ENCODE measurements at regions not wholly inside any gene's neighbourhood (a gene's known extent, or its start where the extent isn't known, plus 50 kb on each side); places are given as distances from the start of the nearest gene placed in this dataset.
"Not testable (repeated sequence)": the region's sequence is repeated elsewhere in the genome, so short reads cannot be mapped to it uniquely, and the experiment has no call there.

DNA sequence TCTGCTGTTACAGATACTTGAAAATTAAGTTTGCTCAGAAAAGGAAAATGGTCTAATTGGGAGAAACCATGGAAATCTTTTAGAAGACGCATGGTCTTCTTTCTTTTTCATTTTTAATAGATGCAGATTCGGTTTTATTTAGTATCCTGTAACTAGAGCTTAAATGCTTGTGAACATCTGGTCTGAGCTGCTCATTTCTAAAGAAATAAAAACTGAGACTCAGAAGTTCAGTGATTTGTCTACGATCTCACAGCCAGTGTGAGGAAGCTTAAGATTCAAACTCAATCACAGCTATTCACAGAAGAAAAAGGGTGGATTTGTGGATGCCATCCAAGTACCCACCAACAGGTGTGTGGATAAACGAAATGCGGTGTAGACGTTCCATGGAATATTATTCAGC is 80.0 kb upstream of the TIAM1 start:
- H3K9me3 ChIP-seq: no peaks in the 10 kb centered on the region
- no peaks in the 10 kb centered on the region for H3K27me3 ChIP-seq
- no peak overlapping the region for H3K4me3 ChIP-seq
- no peaks in the 10 kb centered on the region for H3K4me1 ChIP-seq
- TF ChIP-seq, protein P1, sequence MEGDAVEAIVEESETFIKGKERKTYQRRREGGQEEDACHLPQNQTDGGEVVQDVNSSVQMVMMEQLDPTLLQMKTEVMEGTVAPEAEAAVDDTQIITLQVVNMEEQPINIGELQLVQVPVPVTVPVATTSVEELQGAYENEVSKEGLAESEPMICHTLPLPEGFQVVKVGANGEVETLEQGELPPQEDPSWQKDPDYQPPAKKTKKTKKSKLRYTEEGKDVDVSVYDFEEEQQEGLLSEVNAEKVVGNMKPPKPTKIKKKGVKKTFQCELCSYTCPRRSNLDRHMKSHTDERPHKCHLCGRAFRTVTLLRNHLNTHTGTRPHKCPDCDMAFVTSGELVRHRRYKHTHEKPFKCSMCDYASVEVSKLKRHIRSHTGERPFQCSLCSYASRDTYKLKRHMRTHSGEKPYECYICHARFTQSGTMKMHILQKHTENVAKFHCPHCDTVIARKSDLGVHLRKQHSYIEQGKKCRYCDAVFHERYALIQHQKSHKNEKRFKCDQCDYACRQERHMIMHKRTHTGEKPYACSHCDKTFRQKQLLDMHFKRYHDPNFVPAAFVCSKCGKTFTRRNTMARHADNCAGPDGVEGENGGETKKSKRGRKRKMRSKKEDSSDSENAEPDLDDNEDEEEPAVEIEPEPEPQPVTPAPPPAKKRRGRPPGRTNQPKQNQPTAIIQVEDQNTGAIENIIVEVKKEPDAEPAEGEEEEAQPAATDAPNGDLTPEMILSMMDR (IDR thresholded peaks at IDR 0.05): no peak
- no peak for TF ChIP-seq POLR2AphosphoS5 (IDR thresholded peaks at IDR 0.05; ENCODE audit: insufficient read depth in 1 of 2, low read depth in 1 of 2)
- TF ChIP-seq POLR2A (IDR thresholded peaks at IDR 0.05): no peak
- H3K27ac ChIP-seq: no peak overlapping the region
- intact Hi-C loops (cut with DNase I): no loop called here
- no peaks in the 10 kb centered on the region for H3K36me3 ChIP-seq
- no peak for DNase-seq (ENCODE audit: extremely low spot score in 2 of 2)

DNA sequence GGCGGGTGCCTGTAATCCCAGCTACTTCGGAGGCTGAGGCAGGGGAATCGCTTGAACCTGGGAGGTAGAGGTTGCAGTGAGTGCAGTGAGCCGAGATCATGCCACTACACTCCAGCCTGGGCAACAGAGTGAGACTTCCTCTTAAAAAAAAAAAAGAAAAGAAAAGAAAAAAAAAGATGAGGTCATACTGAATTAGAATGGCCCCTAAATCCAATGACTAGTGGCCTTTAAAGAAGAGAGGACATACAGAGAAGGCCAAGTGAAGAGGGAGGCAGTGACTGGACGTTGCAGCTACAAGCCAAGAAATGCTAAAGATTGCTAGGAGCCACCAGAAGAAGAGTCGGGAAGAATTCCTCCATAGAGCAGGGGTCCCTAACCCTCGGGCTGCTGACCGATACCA is 76.9 kb upstream of the TIAM1 start:
- Histone ChIP-seq H3K4me3 (no peak overlapping the region), H3K36me3 (no peaks in the 10 kb centered on the region), H3K27ac (no peak overlapping the region), H3K4me1 (no peaks in the 10 kb centered on the region), H3K27me3 (no peaks in the 10 kb centered on the region), H3K9me3 (no peaks in the 10 kb centered on the region)
- intact Hi-C loops (cut with DNase I): no loop called here
- TF ChIP-seq POLR2A (IDR thresholded peaks at IDR 0.05) (no peak), POLR2AphosphoS5 (IDR thresholded peaks at IDR 0.05; ENCODE audit: insufficient read depth in 1 of 2, low read depth in 1 of 2) (no peak)
- TF ChIP-seq, protein P1 (IDR thresholded peaks at IDR 0.05): no peak
- no peak for DNase-seq (ENCODE audit: extremely low spot score in 2 of 2)

DNA sequence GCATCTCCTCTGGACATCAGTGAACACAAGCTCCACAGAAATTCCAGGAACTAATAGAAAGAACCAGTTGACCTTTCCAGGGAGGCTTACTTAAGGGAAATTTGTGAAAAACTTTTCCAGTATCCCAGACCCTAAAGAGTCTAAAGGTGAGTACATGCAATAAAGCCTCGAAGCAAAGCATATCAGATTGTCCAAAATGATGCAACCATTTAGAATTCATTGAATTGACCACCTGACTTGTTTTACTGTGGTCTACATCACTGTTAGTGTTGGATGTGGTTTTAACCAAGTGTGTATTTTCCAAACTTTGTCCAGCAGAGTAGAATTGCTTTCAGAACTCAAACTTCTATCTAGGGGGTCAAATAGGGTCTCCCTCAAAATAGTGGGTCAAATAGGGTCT is 76.3 kb upstream of the TIAM1 start:
- H3K4me3 ChIP-seq: no peak overlapping the region
- no peaks in the 10 kb centered on the region for H3K4me1 ChIP-seq
- intact Hi-C loops (cut with DNase I): no loop called here
- DNase-seq (ENCODE audit: extremely low spot score in 2 of 2): no peak
- H3K27ac ChIP-seq: no peak overlapping the region
- no peaks in the 10 kb centered on the region for H3K9me3 ChIP-seq
- TF ChIP-seq POLR2AphosphoS5 (IDR thresholded peaks at IDR 0.05; ENCODE audit: insufficient read depth in 1 of 2, low read depth in 1 of 2) (no peak), POLR2A (IDR thresholded peaks at IDR 0.05) (no peak)
- TF ChIP-seq, protein P1 (IDR thresholded peaks at IDR 0.05): no peak
- H3K27me3 ChIP-seq: no peaks in the 10 kb centered on the region
- H3K36me3 ChIP-seq: no peaks in the 10 kb centered on the region

DNA sequence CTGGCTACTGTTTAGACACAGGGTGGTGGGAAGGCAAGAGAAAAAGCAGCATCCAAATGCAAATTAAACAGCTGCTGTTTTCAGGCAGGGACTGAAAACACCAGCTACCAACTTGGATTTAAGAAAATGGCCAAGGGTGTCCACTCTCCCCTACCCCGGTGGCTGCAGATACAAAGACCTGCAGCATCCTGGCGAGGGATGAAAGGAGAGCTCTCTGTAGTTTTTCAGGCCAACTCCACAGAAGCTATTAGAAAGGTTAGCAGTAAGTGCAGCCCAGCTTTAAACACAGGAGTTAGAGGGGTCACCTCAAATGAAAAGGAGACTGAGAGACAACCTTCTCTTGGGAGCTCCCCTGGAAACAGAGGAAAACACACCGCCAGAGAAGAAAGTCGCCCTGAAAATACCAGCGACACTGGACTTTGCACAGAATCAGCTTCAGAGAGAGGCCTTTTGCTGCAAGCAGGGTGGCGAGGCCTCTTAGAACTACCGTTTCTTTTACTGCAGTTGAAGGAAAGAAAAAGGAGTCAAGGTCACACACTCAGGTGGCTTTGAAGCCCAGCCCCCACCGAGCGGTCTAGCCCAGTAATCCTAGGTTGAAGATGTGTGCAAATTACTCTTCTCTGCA is 74.4 kb upstream of the TIAM1 start:
- H3K27ac ChIP-seq: no peak overlapping the region
- no peak for DNase-seq (ENCODE audit: extremely low spot score in 2 of 2)
- no peaks in the 10 kb centered on the region for H3K27me3 ChIP-seq
- no peaks in the 10 kb centered on the region for H3K4me1 ChIP-seq
- H3K36me3 ChIP-seq: no peaks in the 10 kb centered on the region
- H3K9me3 ChIP-seq: no peaks in the 10 kb centered on the region
- H3K4me3 ChIP-seq: no peak overlapping the region
- no peak for TF ChIP-seq POLR2A (IDR thresholded peaks at IDR 0.05)
- no peak for TF ChIP-seq POLR2AphosphoS5 (IDR thresholded peaks at IDR 0.05; ENCODE audit: insufficient read depth in 1 of 2, low read depth in 1 of 2)
- TF ChIP-seq, protein P1 (IDR thresholded peaks at IDR 0.05): no peak
- intact Hi-C loops (cut with DNase I): no loop called here

DNA sequence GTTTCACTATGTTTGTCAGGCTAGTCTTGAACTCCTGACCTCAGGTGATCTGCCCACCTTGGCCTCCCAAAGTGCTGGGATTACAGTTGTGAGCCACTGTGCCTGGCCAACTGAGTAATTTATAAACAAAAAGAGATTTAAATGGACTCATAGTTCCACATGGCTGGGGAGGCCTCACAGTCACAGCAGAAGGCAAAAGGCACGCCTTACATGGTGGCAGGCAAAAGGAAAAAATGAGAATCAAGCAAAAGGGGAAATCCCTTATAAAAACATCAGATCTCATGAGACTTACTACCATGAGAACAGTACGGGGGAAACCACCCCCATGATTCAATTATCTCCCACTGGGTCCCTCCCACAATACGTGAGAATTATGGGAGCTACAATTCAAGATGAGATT is 73.2 kb upstream of the TIAM1 start:
- intact Hi-C loops (cut with DNase I); H3K4me3 ChIP-seq; DNase-seq (ENCODE audit: extremely low spot score in 2 of 2); H3K27ac ChIP-seq; H3K36me3 ChIP-seq; H3K4me1 ChIP-seq; H3K27me3 ChIP-seq; H3K9me3 ChIP-seq: not testable (repeated sequence)
